ENCODE measurements at regions not wholly inside any gene's neighbourhood (a gene's known extent, or its start where the extent isn't known, plus 50 kb on each side); places are given as distances from the start of the nearest gene placed in this dataset.

GRCh38 chr2:18464913-18465312, 95.5 kb downstream of the RDH14 start:
- no peak for DNase-seq

GRCh38 chr2:18456026-18456425, 104.4 kb downstream of the RDH14 start:
- no peak for DNase-seq

- DNase-seq = no peak
Observed at GRCh38 chr2:18455236-18455862, 105.1 kb downstream of the RDH14 start.

GRCh38 chr2:18454692-18455235, 105.7 kb downstream of the RDH14 start:
- DNase-seq = no peak

- no peak for DNase-seq
Observed at GRCh38 chr2:18446715-18447114, 113.7 kb downstream of the RDH14 start.

GRCh38 chr2:18445433-18446320, 114.8 kb downstream of the RDH14 start:
- DNase-seq = no peak

GRCh38 chr2:18444806-18445205, 115.6 kb downstream of the RDH14 start:
- DNase-seq = no peak

GRCh38 chr2:18441583-18441982, 118.9 kb downstream of the RDH14 start:
- no peak for DNase-seq

GRCh38 chr2:18440777-18441176, 119.7 kb downstream of the RDH14 start:
- no peak for DNase-seq

GRCh38 chr2:18440141-18440661, 120.3 kb downstream of the RDH14 start:
- no peak for DNase-seq

- no peak for DNase-seq
Observed at GRCh38 chr2:18439716-18440115, 120.7 kb downstream of the RDH14 start.

- no peak for DNase-seq
Observed at GRCh38 chr2:18437909-18438308, 122.5 kb downstream of the RDH14 start.

- DNase-seq = no peak
Observed at GRCh38 chr2:18436503-18437005, 123.9 kb downstream of the RDH14 start.

- no peak for DNase-seq
Observed at GRCh38 chr2:18435426-18436037, 124.9 kb downstream of the RDH14 start.

- DNase-seq = no peak
Observed at GRCh38 chr2:18433872-18434271, 126.6 kb downstream of the RDH14 start.

GRCh38 chr2:18432999-18433398, 127.5 kb downstream of the RDH14 start:
- DNase-seq = no peak

- DNase-seq = no peak
Observed at GRCh38 chr2:18430996-18431748, 129.3 kb downstream of the RDH14 start.

- DNase-seq = no peak
Observed at GRCh38 chr2:18428516-18428915, 131.9 kb downstream of the RDH14 start.

GRCh38 chr2:18427762-18428161, 132.7 kb downstream of the RDH14 start:
- DNase-seq = no peak

GRCh38 chr2:18426174-18426573, 134.3 kb downstream of the RDH14 start:
- DNase-seq = no peak

- no peak for DNase-seq
Observed at GRCh38 chr2:18425210-18425703, 135.2 kb downstream of the RDH14 start.

GRCh38 chr2:18423636-18424035, 136.8 kb downstream of the RDH14 start:
- DNase-seq = no peak
